ENCODE measurements at regions not wholly inside any gene's neighbourhood (a gene's known extent, or its start where the extent isn't known, plus 50 kb on each side); places are given as distances from the start of the nearest gene placed in this dataset.

DNA sequence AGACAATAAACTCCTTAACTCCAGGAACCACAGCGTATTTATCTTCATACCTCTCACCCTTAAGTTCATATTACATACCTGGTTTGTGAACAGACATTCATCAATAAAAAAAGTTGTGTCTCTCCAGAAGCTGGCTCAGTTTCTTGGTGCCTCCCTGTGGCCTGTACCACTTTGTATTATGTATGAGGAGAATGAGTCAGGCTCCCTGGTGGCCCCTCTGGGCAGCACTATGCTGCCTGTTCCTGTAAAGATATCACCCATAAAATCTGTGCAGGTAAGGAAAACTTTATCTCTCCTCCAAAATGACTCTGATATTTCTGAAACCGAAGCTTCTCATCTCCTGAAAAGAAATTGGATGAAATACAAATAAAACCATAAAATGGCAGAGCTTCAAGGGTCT is 198.4 kb upstream of the NT5C1B start:
- no peaks in the 10 kb centered on the region for H3K36me3 Mint-ChIP-seq
- Histone ChIP-seq H3K4me1 (ENCODE audit: control insufficient read depth in 1 of 2, insufficient read depth in 2 of 2, low read length in 2 of 2) (no peaks in the 10 kb centered on the region), H2AFZ (ENCODE audit: insufficient read depth, low read depth, low read length, poor library complexity, severe bottlenecking) (no peak overlapping the region), H3K27ac (ENCODE audit: low read depth in 1 of 2, low read length in 2 of 2) (no peak overlapping the region), H3K4me2 (replicated peaks; ENCODE audit: extremely low read depth, low read length, poor library complexity, severe bottlenecking) (no peak overlapping the region), H3K36me3 (replicated peaks in 1 of 2; ENCODE audit: control insufficient read depth in 1 of 2, insufficient read depth in 2 of 2, low read length in 2 of 2) (no peaks in the 10 kb centered on the region), H3K4me3 (replicated peaks in 1 of 3; ENCODE audit: low read depth in 2 of 3, low read length in 3 of 3) (no peak overlapping the region), H3K79me2 (ENCODE audit: insufficient read depth, low read length) (no peaks in the 10 kb centered on the region), H3K27me3 (ENCODE audit: control insufficient read depth in 2 of 2, insufficient read depth in 2 of 2, low read length in 2 of 2) (no peaks in the 10 kb centered on the region), H3K9ac (ENCODE audit: insufficient read depth, low read length, poor library complexity, severe bottlenecking) (no peak overlapping the region), H4K20me1 (ENCODE audit: insufficient read depth, low read length) (no peaks in the 10 kb centered on the region), H3K9me3 (replicated peaks in 1 of 2; ENCODE audit: control insufficient read depth in 1 of 2, insufficient read depth in 1 of 2, low read length in 2 of 2) (peaks cover 4 to 26% of the 10 kb centered on the region in 2 donors)
- H3K9me3 Mint-ChIP-seq: peaks cover 5 to 30% (median 11%) of the 10 kb centered on the region in 7 donors
- TF ChIP-seq, protein P1, sequence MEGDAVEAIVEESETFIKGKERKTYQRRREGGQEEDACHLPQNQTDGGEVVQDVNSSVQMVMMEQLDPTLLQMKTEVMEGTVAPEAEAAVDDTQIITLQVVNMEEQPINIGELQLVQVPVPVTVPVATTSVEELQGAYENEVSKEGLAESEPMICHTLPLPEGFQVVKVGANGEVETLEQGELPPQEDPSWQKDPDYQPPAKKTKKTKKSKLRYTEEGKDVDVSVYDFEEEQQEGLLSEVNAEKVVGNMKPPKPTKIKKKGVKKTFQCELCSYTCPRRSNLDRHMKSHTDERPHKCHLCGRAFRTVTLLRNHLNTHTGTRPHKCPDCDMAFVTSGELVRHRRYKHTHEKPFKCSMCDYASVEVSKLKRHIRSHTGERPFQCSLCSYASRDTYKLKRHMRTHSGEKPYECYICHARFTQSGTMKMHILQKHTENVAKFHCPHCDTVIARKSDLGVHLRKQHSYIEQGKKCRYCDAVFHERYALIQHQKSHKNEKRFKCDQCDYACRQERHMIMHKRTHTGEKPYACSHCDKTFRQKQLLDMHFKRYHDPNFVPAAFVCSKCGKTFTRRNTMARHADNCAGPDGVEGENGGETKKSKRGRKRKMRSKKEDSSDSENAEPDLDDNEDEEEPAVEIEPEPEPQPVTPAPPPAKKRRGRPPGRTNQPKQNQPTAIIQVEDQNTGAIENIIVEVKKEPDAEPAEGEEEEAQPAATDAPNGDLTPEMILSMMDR (IDR thresholded peaks at IDR 0.05): no peak
- H3K4me3 Mint-ChIP-seq: no peak overlapping the region
- intact Hi-C loops (cut with micrococcal nuclease): no loop called here
- no peak overlapping the region for H3K27ac Mint-ChIP-seq
- H3K4me1 Mint-ChIP-seq: no peaks in the 10 kb centered on the region
- H3K27me3 Mint-ChIP-seq (ENCODE audit: low read depth in 3 of 3): no peaks in the 10 kb centered on the region
- no peak for DNase-seq
- WGBS (ENCODE audit: insufficient coverage): no CpG with 5 or more reads among the region's 2 CpGs

DNA sequence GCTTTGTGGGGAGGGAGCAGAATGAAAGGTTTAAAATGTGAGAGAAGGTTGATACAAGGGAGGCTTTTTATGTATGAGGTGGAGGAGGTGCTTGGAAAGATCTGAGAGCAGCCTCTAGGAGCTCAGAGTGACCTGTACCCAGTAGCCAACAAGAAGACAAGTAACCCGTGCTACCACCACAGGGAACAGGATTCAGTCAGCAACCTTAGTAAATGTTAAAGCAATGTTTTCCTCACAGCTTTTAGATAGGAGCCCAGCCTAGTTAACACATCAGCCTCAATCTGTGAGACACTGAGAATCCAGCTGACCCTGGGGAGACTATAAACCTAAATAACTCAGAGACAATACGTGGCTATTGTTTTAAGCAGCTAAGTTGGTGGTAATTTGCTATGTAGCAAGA is 194.9 kb upstream of the NT5C1B start:
- Mint-ChIP-seq H3K36me3 (no peaks in the 10 kb centered on the region), H3K27me3 (ENCODE audit: low read depth in 3 of 3) (no peaks in the 10 kb centered on the region), H3K4me1 (no peaks in the 10 kb centered on the region), H3K4me3 (no peak overlapping the region), H3K27ac (no peak overlapping the region), H3K9me3 (peaks cover 0 to 19% (median 7%) of the 10 kb centered on the region in 7 donors)
- H3K9me3 ChIP-seq (replicated peaks in 1 of 2; ENCODE audit: control insufficient read depth in 1 of 2, insufficient read depth in 1 of 2, low read length in 2 of 2): peaks cover 0 to 18% of the 10 kb centered on the region in 2 donors
- TF ChIP-seq, protein P1 (IDR thresholded peaks at IDR 0.05): no peak
- no peaks in the 10 kb centered on the region for H3K27me3 ChIP-seq (ENCODE audit: control insufficient read depth in 2 of 2, insufficient read depth in 2 of 2, low read length in 2 of 2)
- no peak overlapping the region for H3K4me2 ChIP-seq (replicated peaks; ENCODE audit: extremely low read depth, low read length, poor library complexity, severe bottlenecking)
- H3K79me2 ChIP-seq (ENCODE audit: insufficient read depth, low read length): no peaks in the 10 kb centered on the region
- H3K36me3 ChIP-seq (replicated peaks in 1 of 2; ENCODE audit: control insufficient read depth in 1 of 2, insufficient read depth in 2 of 2, low read length in 2 of 2): no peaks in the 10 kb centered on the region
- intact Hi-C loops (cut with micrococcal nuclease): no loop called here
- no peak overlapping the region for H3K27ac ChIP-seq (ENCODE audit: low read depth in 1 of 2, low read length in 2 of 2)
- H2AFZ ChIP-seq (ENCODE audit: insufficient read depth, low read depth, low read length, poor library complexity, severe bottlenecking): no peak overlapping the region
- no peaks in the 10 kb centered on the region for H3K4me1 ChIP-seq (ENCODE audit: control insufficient read depth in 1 of 2, insufficient read depth in 2 of 2, low read length in 2 of 2)
- H3K9ac ChIP-seq (ENCODE audit: insufficient read depth, low read length, poor library complexity, severe bottlenecking): no peak overlapping the region
- DNase-seq: no peak
- no peak overlapping the region for H3K4me3 ChIP-seq (replicated peaks in 1 of 3; ENCODE audit: low read depth in 2 of 3, low read length in 3 of 3)
- no CpG with 5 or more reads among the region's 2 CpGs for WGBS (ENCODE audit: insufficient coverage)
- H4K20me1 ChIP-seq (ENCODE audit: insufficient read depth, low read length): no peaks in the 10 kb centered on the region

Data from CD14-positive monocyte (primary cell).